ENCODE measurements at regions not wholly inside any gene's neighbourhood (a gene's known extent, or its start where the extent isn't known, plus 50 kb on each side); places are given as distances from the start of the nearest gene placed in this dataset.

- H3K27ac ChIP-seq (ENCODE audit: low read depth, low read length): no peak overlapping the region
- DNase-seq: no peak
- no peak overlapping the region for H3K27ac Mint-ChIP-seq
- H3K36me3 Mint-ChIP-seq (ENCODE audit: low read depth): no peaks in the 10 kb centered on the region
- H3K4me3 Mint-ChIP-seq: no peak overlapping the region
- H3K4me1 Mint-ChIP-seq: peaks cover 1% of the 10 kb centered on the region
- no peaks in the 10 kb centered on the region for H3K36me3 ChIP-seq (ENCODE audit: control insufficient read depth, insufficient read depth, low read length)
- no peaks in the 10 kb centered on the region for H3K27me3 Mint-ChIP-seq (ENCODE audit: insufficient read depth)
- no peaks in the 10 kb centered on the region for H3K9me3 ChIP-seq (ENCODE audit: control insufficient read depth, low read length)
- no peak overlapping the region for H3K9ac ChIP-seq (ENCODE audit: extremely low read depth, low read length, poor library complexity, severe bottlenecking)
- H3K27me3 ChIP-seq (ENCODE audit: control insufficient read depth, insufficient read depth, low read length, poor library complexity, severe bottlenecking): no peaks in the 10 kb centered on the region
- no peak overlapping the region for H3K4me3 ChIP-seq (ENCODE audit: low read length)
- TF ChIP-seq, protein P1, sequence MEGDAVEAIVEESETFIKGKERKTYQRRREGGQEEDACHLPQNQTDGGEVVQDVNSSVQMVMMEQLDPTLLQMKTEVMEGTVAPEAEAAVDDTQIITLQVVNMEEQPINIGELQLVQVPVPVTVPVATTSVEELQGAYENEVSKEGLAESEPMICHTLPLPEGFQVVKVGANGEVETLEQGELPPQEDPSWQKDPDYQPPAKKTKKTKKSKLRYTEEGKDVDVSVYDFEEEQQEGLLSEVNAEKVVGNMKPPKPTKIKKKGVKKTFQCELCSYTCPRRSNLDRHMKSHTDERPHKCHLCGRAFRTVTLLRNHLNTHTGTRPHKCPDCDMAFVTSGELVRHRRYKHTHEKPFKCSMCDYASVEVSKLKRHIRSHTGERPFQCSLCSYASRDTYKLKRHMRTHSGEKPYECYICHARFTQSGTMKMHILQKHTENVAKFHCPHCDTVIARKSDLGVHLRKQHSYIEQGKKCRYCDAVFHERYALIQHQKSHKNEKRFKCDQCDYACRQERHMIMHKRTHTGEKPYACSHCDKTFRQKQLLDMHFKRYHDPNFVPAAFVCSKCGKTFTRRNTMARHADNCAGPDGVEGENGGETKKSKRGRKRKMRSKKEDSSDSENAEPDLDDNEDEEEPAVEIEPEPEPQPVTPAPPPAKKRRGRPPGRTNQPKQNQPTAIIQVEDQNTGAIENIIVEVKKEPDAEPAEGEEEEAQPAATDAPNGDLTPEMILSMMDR (conservative IDR thresholded peaks at IDR 0.05): no peak
- no peaks in the 10 kb centered on the region for H3K9me3 Mint-ChIP-seq
- no peaks in the 10 kb centered on the region for H3K4me1 ChIP-seq (ENCODE audit: control insufficient read depth, insufficient read depth, low read length)
- 91 to 100% methylated on average over 1 to 12 of the region's 12 CpGs for WGBS, 2 experiments (ENCODE audit: insufficient coverage in 1 of 2, insufficient read length in 1 of 2)
These were observed 127.6 kb upstream of the CHST15 start for GRCh38 chr10:124220971-124221355.

- Histone ChIP-seq H3K36me3 (ENCODE audit: control insufficient read depth, insufficient read depth, low read length) (no peaks in the 10 kb centered on the region), H3K4me3 (ENCODE audit: low read length) (no peak overlapping the region)
- TF ChIP-seq, protein P1 (conservative IDR thresholded peaks at IDR 0.05): no peak
These were observed 127.1 kb upstream of the CHST15 start for GRCh38 chr10:124220547-124220946.

GRCh38 chr10:124219655-124220054 is 126.3 kb upstream of the CHST15 start:
- Histone ChIP-seq H3K36me3 (ENCODE audit: control insufficient read depth, insufficient read depth, low read length) (no peaks in the 10 kb centered on the region), H3K4me3 (ENCODE audit: low read length) (no peak overlapping the region), H3K9ac (ENCODE audit: extremely low read depth, low read length, poor library complexity, severe bottlenecking) (no peak overlapping the region), H3K27ac (ENCODE audit: low read depth, low read length) (no peak overlapping the region), H3K27me3 (ENCODE audit: control insufficient read depth, insufficient read depth, low read length, poor library complexity, severe bottlenecking) (no peaks in the 10 kb centered on the region), H3K4me1 (ENCODE audit: control insufficient read depth, insufficient read depth, low read length) (no peaks in the 10 kb centered on the region), H3K9me3 (ENCODE audit: control insufficient read depth, low read length) (no peaks in the 10 kb centered on the region)
- no peaks in the 10 kb centered on the region for H3K9me3 Mint-ChIP-seq
- 78 to 93% methylated on average over 6 to 7 of the region's 7 CpGs for WGBS, 2 experiments (ENCODE audit: insufficient coverage in 1 of 2, insufficient read length in 1 of 2)
- H3K27ac Mint-ChIP-seq: no peak overlapping the region
- no peak overlapping the region for H3K4me3 Mint-ChIP-seq
- H3K36me3 Mint-ChIP-seq (ENCODE audit: low read depth): no peaks in the 10 kb centered on the region
- no peaks in the 10 kb centered on the region for H3K27me3 Mint-ChIP-seq (ENCODE audit: insufficient read depth)
- peaks cover 1% of the 10 kb centered on the region for H3K4me1 Mint-ChIP-seq
- no peak for DNase-seq
- TF ChIP-seq, protein P1 (conservative IDR thresholded peaks at IDR 0.05): no peak

More at GRCh38 chr10:124220547-124220946, 127.1 kb upstream of the CHST15 start:
- H3K27me3 Mint-ChIP-seq (ENCODE audit: insufficient read depth): no peaks in the 10 kb centered on the region
- H3K4me1 Mint-ChIP-seq: peaks cover 1% of the 10 kb centered on the region
- no peaks in the 10 kb centered on the region for H3K9me3 Mint-ChIP-seq
- no peak overlapping the region for H3K27ac Mint-ChIP-seq
- no peak for DNase-seq
- 82 to 89% methylated on average over 3 to 6 of the region's 6 CpGs for WGBS, 2 experiments (ENCODE audit: insufficient coverage in 1 of 2, insufficient read length in 1 of 2)
- H3K27ac ChIP-seq (ENCODE audit: low read depth, low read length): no peak overlapping the region
- H3K4me3 Mint-ChIP-seq: no peak overlapping the region
- no peak overlapping the region for H3K9ac ChIP-seq (ENCODE audit: extremely low read depth, low read length, poor library complexity, severe bottlenecking)
- H3K27me3 ChIP-seq (ENCODE audit: control insufficient read depth, insufficient read depth, low read length, poor library complexity, severe bottlenecking): no peaks in the 10 kb centered on the region
- H3K36me3 Mint-ChIP-seq (ENCODE audit: low read depth): no peaks in the 10 kb centered on the region
- H3K4me1 ChIP-seq (ENCODE audit: control insufficient read depth, insufficient read depth, low read length): no peaks in the 10 kb centered on the region
- no peaks in the 10 kb centered on the region for H3K9me3 ChIP-seq (ENCODE audit: control insufficient read depth, low read length)
